ENCODE measurements at regions not wholly inside any gene's neighbourhood (a gene's known extent, or its start where the extent isn't known, plus 50 kb on each side); places are given as distances from the start of the nearest gene placed in this dataset.

- no peak for TF ChIP-seq CTCF (IDR thresholded peaks at IDR 0.05)
- no peak for TF ChIP-seq POLR2A (IDR thresholded peaks at IDR 0.05)
Observed at GRCh38 chr14:53571641-53572328, 384.8 kb downstream of the BMP4 start.
